LoVo (cell line): ENCODE measurements at regions not wholly inside any gene's neighbourhood (a gene's known extent, or its start where the extent isn't known, plus 50 kb on each side); places are given as distances from the start of the nearest gene placed in this dataset.

Experiments
- DNase-seq: peaks from one replicate; pipeline ENCODE4 v3.0.0-alpha.2; 2016; ENCODE audit warnings: low spot score

DNA sequence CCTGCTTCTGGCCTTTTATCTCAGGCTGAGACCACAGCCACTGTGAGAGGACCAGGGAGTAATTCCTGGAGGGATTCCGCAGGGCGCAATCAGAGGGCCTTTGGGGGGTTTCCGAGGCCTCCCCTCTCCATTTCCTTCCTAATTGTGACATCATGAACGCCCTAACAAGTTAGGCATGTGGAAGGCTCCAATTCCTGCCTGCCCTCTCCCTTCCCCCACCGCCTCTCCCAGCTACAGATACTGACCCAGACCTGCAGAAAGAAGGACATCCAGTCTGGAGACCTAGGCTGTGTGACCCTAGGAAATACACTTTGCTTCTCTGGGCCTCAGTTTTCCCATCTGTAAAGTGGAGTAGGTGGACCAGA lies 637.9 kb downstream of the MED13L start:
- DNase-seq, result no peak

GRCh38 chr12:115638733-115639647 lies 638.5 kb downstream of the MED13L start:
- no peak for DNase-seq

DNA sequence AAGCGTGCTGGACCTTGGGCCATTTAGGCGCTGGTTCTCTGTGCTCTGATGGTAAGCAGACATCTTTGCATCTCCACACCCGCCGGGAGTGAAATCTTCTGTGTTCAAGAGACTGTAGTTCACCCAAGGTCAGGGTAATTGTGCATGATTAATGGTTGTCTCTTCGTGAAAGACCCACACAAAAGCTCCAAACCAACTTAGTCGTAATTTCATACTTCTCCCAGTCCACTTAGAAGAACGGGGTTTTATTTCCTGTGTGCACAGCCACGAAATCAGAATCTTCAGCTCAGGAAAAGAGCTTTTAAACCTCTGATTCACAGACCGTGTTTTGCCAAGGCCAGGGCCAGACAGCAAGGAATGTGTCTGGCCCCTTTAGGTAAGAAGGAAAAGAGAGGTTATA lies 640.9 kb downstream of the MED13L start:
- no peak for DNase-seq

DNA sequence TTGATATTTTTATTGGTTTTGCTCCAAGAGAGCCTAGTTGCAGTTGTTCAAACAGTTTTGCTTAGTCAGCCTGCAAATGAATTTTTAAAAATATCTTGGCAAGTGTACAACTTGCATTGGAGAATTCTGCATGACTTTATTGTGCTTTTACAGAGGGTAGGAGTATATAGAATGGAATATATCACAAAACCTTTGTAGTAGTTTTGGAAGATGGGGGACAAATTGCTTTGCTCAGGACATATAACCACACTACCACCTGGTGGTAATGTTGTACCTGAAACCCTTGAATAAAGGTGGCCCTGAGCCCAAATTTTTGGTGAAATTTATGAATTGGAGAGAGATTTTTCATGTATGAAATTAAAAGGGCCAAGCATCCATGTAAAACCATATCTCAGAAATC lies 645.2 kb downstream of the MED13L start:
- no peak for DNase-seq

- no peak for DNase-seq
These were observed 647.4 kb downstream of the MED13L start for GRCh38 chr12:115630136-115630535.

DNA sequence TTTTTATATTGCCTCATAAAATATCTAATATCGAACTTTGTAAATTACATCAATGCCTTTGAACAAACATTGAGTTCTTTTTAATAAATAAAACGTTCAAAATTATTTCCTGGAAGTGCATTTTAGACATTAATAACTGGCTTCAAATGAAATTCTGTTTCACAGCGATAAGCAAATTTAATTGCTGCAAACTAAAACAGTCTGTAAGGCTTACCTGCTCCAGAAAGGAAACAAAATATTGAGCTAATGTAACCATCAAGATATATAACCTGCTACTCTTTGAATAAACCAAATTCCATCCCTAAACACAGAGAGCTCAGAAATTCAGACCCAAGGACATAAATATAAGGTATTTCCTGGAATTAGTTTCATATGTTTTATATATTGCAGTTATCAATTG lies 651.3 kb downstream of the MED13L start:
- no peak for DNase-seq

DNA sequence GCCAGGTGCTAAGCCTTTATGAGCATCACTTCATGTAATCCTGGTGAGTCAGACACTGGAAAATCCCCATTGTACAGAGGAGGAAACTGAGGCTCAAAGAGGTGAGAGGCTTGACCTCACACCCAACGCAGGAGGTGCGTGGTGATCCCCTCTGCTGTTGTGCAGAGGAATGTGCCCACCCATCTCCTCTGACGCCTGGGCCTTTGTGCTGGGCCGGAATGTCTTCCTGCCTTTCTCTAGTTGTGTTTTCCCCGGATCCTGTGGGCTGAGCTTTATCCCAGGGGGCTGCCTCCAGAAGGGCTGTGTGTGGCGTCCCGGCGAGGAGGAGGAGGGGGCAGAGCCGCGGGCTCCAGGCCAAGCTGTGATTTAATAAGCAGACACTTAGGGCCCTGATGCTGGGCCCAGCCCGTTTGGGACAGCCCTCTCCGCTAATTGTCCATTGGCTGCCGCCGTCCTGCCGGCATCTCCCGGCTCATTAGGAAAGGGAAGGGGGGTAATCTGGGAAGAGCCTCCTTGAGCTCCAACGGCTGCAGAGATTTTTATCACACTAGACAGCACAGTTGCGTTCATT lies 653.6 kb downstream of the MED13L start:
- DNase-seq, result no peak

- DNase-seq, result no peak
These were observed 654.2 kb downstream of the MED13L start for GRCh38 chr12:115623275-115623674.

- no peak for DNase-seq
These were observed 656.7 kb downstream of the MED13L start for GRCh38 chr12:115620816-115621215.

DNA sequence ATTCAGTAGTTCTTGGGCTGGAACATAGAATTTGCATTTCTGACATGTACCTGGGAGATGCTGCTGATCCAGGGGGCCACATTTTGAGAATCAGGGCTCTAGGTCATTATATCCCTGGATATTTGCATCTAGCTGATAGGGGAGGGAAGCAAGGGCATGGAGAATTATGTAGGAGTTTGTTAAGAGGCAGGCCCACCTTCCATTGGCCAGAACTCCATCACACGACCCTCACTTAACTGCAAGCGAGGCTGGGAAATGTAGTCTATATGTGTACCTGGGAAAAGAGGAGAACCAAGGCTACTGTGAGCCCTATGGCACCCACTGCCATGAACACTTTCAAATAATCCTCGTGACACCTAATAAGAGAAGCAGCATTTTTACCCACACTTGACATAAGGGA lies 657.6 kb downstream of the MED13L start:
- DNase-seq, result no peak

DNA sequence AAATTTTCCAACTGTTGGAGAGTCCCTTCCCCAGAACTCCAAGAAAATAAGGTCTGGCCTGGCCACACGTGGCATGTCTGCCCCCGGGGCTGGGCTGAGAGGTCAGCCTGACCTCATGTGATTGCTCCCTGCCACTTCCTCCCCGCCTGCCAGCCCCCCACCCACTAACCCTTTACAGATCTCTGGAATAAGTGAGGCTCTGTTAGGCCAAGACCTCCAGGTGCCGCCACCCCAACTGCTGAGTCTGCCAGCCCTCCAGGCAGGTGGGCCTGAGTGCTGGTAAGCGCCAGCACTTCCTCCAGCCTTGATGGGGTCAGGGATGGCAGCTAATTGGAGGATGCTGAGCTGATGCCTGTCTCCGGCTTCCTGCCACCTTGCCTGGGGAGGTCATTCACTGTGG lies 658.4 kb downstream of the MED13L start:
- no peak for DNase-seq

- DNase-seq, result no peak
These were observed 659.4 kb downstream of the MED13L start for GRCh38 chr12:115618105-115618504.

DNA sequence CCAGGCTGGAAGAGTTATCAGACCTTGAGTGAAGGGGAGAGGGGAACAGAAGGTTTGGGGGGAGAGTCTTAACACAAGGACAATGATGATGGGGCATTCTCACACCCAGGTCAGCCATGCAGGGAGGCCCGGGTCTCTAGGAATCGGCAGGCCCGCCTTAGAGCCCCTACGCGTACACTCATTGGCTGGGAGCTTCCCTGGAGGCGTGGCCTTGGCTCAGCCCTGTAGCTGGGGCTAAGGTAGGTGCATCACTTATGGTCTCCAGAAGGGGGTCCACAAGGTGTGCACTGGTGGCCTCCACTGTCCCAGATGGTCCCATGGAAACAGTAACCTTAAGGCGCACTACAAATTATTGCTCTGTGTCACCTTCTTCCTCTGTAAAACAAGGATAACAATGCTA lies 660.1 kb downstream of the MED13L start:
- DNase-seq, result no peak

DNA sequence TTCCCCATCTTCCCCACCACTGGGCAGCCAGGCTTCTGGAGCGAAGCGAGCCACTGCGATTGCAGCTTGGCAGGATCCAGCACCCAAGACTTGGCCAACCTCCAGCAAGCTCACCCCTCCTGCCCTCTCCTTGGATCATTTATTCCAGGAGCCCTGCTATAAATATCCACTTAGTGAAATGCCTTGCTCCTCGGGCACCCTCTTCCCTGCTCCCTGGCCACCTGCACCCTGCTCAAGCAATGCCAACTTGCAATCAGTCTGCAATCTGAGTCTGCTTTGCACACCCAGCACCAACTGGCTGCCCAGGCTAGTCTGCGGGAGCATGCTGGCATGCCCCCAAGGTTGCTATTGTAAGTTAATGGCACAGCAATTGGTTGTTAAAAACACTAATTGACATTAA lies 666.0 kb downstream of the MED13L start:
- DNase-seq, result no peak

- no peak for DNase-seq
These were observed 668.1 kb downstream of the MED13L start for GRCh38 chr12:115609347-115609746.

- no peak for DNase-seq
These were observed 671.5 kb downstream of the MED13L start for GRCh38 chr12:115606040-115606439.

DNA sequence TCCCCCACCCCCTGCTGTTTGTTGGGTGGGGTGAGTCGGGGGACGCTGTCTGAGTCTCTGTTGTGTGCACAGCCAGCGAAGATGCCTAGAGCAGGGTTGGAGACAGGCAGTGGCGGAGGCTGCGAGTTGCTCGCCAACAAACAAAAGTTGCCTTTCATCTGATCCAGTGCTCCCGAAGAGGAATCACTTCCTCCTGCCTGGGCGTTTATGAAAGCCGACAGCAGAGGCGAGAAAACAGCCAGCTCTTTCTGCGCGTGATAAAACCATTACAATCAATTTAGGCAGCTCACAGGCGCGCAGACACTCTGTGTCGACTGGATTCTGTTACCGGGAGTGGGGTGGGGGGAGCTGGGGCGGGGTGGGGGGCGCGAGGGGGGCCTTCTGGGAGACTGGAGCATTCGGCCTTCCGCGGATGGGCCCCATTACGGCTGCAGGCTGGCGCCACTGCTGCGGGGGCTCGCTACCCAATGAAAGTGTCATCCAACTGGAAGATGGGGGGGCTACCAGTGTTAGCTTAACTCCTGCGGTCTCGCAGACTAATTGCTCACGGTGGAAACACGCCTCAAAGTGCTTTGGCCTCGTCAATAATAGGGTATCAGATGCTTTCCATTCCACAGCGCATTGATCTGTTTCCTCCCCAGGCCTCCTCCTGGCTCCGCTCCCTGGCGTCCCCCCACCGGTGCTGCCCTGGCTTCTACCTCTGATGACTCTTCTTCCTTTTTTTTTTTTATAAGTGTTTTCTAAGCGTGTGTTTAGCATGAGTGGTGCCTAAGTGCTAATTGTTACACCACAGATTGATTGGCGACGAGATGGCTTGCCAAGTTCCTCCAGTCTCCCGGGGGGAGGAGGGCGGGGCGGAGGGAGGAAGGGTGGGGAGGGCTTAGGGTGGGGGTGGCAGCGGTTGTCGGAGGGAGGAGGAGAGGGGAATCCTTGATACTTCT lies 678.4 kb downstream of the MED13L start:
- no peak for DNase-seq

- DNase-seq, result peak; percentile 43
These were observed 680.3 kb downstream of the MED13L start for GRCh38 chr12:115597157-115597712.

GRCh38 chr12:115588131-115588530 lies 689.4 kb downstream of the MED13L start:
- DNase-seq, result no peak

DNA sequence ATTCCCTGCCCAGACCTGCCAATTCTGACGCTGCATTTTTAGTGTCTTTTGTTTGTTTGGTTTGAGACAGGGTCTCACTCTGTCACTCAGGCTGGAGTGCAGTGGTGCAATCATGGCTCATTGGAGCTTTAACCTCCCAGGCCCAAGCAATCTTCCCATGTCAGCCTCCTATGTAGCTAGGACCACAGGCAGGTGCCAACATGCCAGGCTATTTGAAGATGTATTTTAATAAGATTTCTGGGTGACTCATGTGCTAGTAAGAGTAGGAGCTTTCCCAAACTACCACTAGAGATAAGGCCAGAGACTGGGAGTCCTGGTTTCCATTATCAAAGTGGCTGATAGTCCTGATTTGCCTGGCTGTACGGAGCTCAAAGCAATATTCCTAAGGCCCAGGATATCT lies 693.3 kb downstream of the MED13L start:
- DNase-seq, result no peak

- no peak for DNase-seq
These were observed 693.9 kb downstream of the MED13L start for GRCh38 chr12:115583591-115583990.

- DNase-seq, result no peak
These were observed 700.1 kb downstream of the MED13L start for GRCh38 chr12:115577401-115577800.
